H1 (cell line): ENCODE measurements at regions not wholly inside any gene's neighbourhood (a gene's known extent, or its start where the extent isn't known, plus 50 kb on each side); places are given as distances from the start of the nearest gene placed in this dataset.

Experiments used
- CTCF ChIA-PET: fragments of 300-600 bp; sonication (Branson Sonifier 250); formaldehyde crosslinking; loops from one replicate; lab custom pipeline; 2021; ENCODE audit not compliant: partially characterized antibody; lab: Charles Lee
- POLR2A ChIA-PET: fragments of 300-600 bp; sonication (Branson Sonifier 250); formaldehyde crosslinking; loops from one replicate; lab custom pipeline; 2021; ENCODE audit warnings: inconsistent platforms; ENCODE audit not compliant: partially characterized antibody; lab: Charles Lee
- DNase-seq, 2 experiments: peaks; one replicate each; pipeline versions ENCODE4 v3.0.0 to v3.0.0-alpha.2; 2010 to 2022; ENCODE audit warnings: low spot score in 2 of 2, low read depth in 1 of 2, mixed read lengths in 1 of 2
- FAIRE-seq: peaks from 2 replicates; lab custom pipeline; 2011; peaks lifted over from hg19 to GRCh38; lab: Jason Lieb, UNC
- H2AFZ ChIP-seq: 2 replicates; pipeline ENCODE4 v1.8.1; 2012; ENCODE audit warnings: low read length, inconsistent platforms
- H2AK5ac ChIP-seq: 2 replicates; pipeline ENCODE4 v1.6.1; 2013; ENCODE audit warnings: low read depth, low read length
- H2BK120ac ChIP-seq: replicated peaks from 2 replicates; pipeline ENCODE3; 2013; ENCODE audit warnings: low read depth, low read length, inconsistent platforms
- H2BK12ac ChIP-seq: 2 replicates; pipeline ENCODE4 v1.6.1; 2013; ENCODE audit warnings: low read depth, low read length
- H2BK15ac ChIP-seq: 2 replicates; pipeline ENCODE4 v1.6.1; 2013; ENCODE audit warnings: low read length
- H2BK20ac ChIP-seq: 2 replicates; pipeline ENCODE4 v1.6.1; 2013; ENCODE audit warnings: low read length
- H2BK5ac ChIP-seq: 2 replicates; pipeline ENCODE4 v1.6.1; 2013; ENCODE audit warnings: low read depth, low read length
- H3K14ac ChIP-seq: 2 replicates; pipeline ENCODE4 v1.6.1; 2013; ENCODE audit warnings: inconsistent platforms; ENCODE audit not compliant: insufficient read length
- H3K18ac ChIP-seq: 2 replicates; pipeline ENCODE4 v1.6.1; 2013; ENCODE audit warnings: low read length; ENCODE audit errors: extremely low read depth
- H3K23ac ChIP-seq: 2 replicates; pipeline ENCODE4 v1.6.1; 2013; ENCODE audit warnings: inconsistent platforms; ENCODE audit not compliant: insufficient read length
- H3K23me2 ChIP-seq: 2 replicates; pipeline ENCODE4 v1.6.1; 2013; ENCODE audit warnings: low read depth, low read length
- H3K27ac ChIP-seq: 2 replicates; pipeline ENCODE4 v1.6.1; 2011; ENCODE audit warnings: low read depth, low read length, inconsistent platforms
- H3K27me3 ChIP-seq, 4 experiments: replicated peaks in 1 of 4; 1 replicate in 1 of 4; 2 replicates in 3 of 4; pipeline versions ENCODE4 v1.6.1 to v1.8.1; 2011 to 2013; ENCODE audit warnings: low read length in 3 of 4, mild to moderate bottlenecking in 3 of 4, inconsistent platforms in 2 of 4, mixed read lengths in 2 of 4, moderate library complexity in 1 of 4; ENCODE audit not compliant: control insufficient read depth in 3 of 4, insufficient read depth in 3 of 4; ENCODE audit errors: extremely low read depth in 1 of 4
- H3K36me3 ChIP-seq, 4 experiments: 2 replicates each; pipeline versions ENCODE4 v1.6.1 to v1.8.1; 2011 to 2013; ENCODE audit warnings: mild to moderate bottlenecking in 4 of 4, low read length in 3 of 4, moderate library complexity in 2 of 4, control low read depth in 1 of 4, inconsistent platforms in 1 of 4; ENCODE audit not compliant: insufficient read depth in 4 of 4, control insufficient read depth in 2 of 4
- H3K4ac ChIP-seq: replicated peaks from 2 replicates; pipeline ENCODE3; 2013; ENCODE audit warnings: low read length, low read depth, mixed read lengths, inconsistent platforms; ENCODE audit not compliant: insufficient read length
- H3K4me1 ChIP-seq, 4 experiments: replicated peaks in 1 of 4; 1 replicate in 1 of 4; 2 replicates in 3 of 4; pipeline versions ENCODE4 v1.6.1 to v1.8.1; 2011 to 2013; ENCODE audit warnings: low read length in 3 of 4, inconsistent platforms in 2 of 4, mixed read lengths in 1 of 4; ENCODE audit not compliant: insufficient read depth in 4 of 4, control insufficient read depth in 3 of 4
- H3K4me2 ChIP-seq, 2 experiments: 2 replicates each; pipeline versions ENCODE4 v1.6.1 to v1.8.1; 2011 to 2013; ENCODE audit warnings: low read depth in 2 of 2, low read length in 2 of 2, control low read depth in 1 of 2, inconsistent platforms in 1 of 2, mild to moderate bottlenecking in 1 of 2; ENCODE audit not compliant: insufficient read depth in 1 of 2
- H3K4me3 ChIP-seq, 4 experiments: fragments of 200-600, 300-600 bp in 1 of 4; sonication (generic), shearing (Covaris generic), sonication (Bioruptor Twin) in 1 of 4; 2 replicates each; pipeline versions ENCODE4 v1.5.1 to v1.8.1; 2011 to 2016; ENCODE audit warnings: low read length in 4 of 4, low read depth in 3 of 4, control low read depth in 2 of 4, inconsistent platforms in 2 of 4, mild to moderate bottlenecking in 2 of 4, mixed read lengths in 1 of 4, moderate library complexity in 1 of 4; ENCODE audit not compliant: insufficient read depth in 2 of 4; ENCODE audit errors: extremely low read depth in 1 of 4
- H3K56ac ChIP-seq: replicated peaks from 2 replicates; pipeline ENCODE3; 2013; ENCODE audit warnings: low read depth, mild to moderate bottlenecking, mixed read lengths, low read length, inconsistent platforms; ENCODE audit not compliant: insufficient read length
- H3K79me1 ChIP-seq: 2 replicates; pipeline ENCODE4 v1.6.1; 2013; ENCODE audit warnings: low read depth, low read length, control low read depth
- H3K79me2 ChIP-seq, 2 experiments: 2 replicates each; pipeline versions ENCODE4 v1.6.1 to v1.8.1; 2012 to 2013; ENCODE audit warnings: low read length in 2 of 2, mild to moderate bottlenecking in 2 of 2, inconsistent platforms in 1 of 2; ENCODE audit not compliant: insufficient read depth in 2 of 2, control insufficient read depth in 1 of 2
- H3K9ac ChIP-seq, 4 experiments: replicated peaks in 1 of 4; 1 replicate in 1 of 4; 2 replicates in 3 of 4; pipeline versions ENCODE4 v1.6.1 to v1.8.1; 2011 to 2013; ENCODE audit warnings: low read depth in 3 of 4, low read length in 3 of 4, control low read depth in 2 of 4, mild to moderate bottlenecking in 2 of 4, moderate library complexity in 2 of 4, inconsistent platforms in 1 of 4; ENCODE audit errors: extremely low read depth in 1 of 4
- H3K9me3 ChIP-seq, 2 experiments: 2 replicates each; pipeline versions ENCODE4 v1.6.1 to v1.8.1; 2012 to 2013; ENCODE audit warnings: mild to moderate bottlenecking in 2 of 2, moderate library complexity in 2 of 2, control low read depth in 1 of 2, inconsistent platforms in 1 of 2, low read depth in 1 of 2, low read length in 1 of 2, mixed read lengths in 1 of 2; ENCODE audit not compliant: insufficient read depth in 2 of 2
- H4K20me1 ChIP-seq, 2 experiments: replicated peaks in 1 of 2; 2 replicates each; pipeline versions ENCODE3 to v1.8.1; 2011 to 2013; ENCODE audit warnings: inconsistent platforms in 2 of 2, low read length in 2 of 2, mild to moderate bottlenecking in 1 of 2; ENCODE audit not compliant: insufficient read depth in 2 of 2, control insufficient read depth in 1 of 2
- H4K5ac ChIP-seq: 2 replicates; pipeline ENCODE4 v1.6.1; 2013; ENCODE audit warnings: low read length, low read depth, mixed read lengths, inconsistent platforms; ENCODE audit not compliant: insufficient read length
- H4K8ac ChIP-seq: 2 replicates; pipeline ENCODE4 v1.8.0; 2013; ENCODE audit warnings: mild to moderate bottlenecking, moderate library complexity, low read length, inconsistent platforms; ENCODE audit not compliant: insufficient read depth; ENCODE audit errors: extremely low read depth
- H4K91ac ChIP-seq: replicated peaks from 2 replicates; pipeline ENCODE3; 2013; ENCODE audit warnings: low read length, mixed read lengths, inconsistent platforms; ENCODE audit not compliant: insufficient read length
- CEBPB ChIP-seq: IDR thresholded peaks from 2 replicates; pipeline ENCODE4 v1.6.1; 2012; ENCODE audit warnings: low read depth, low read length
- CHD1 ChIP-seq: IDR thresholded peaks from 2 replicates; pipeline ENCODE4 v1.6.1; 2012; ENCODE audit warnings: low read depth, low read length, improper control_type of control experiment
- CREB1 ChIP-seq: IDR thresholded peaks from 2 replicates; pipeline ENCODE4 v1.6.1; 2012; ENCODE audit warnings: inconsistent platforms
- GABPA ChIP-seq: IDR thresholded peaks from 2 replicates; pipeline ENCODE4 v1.6.1; 2011; ENCODE audit warnings: mild to moderate bottlenecking, low read length, moderate library complexity, borderline replicate concordance; ENCODE audit not compliant: insufficient read depth
- PHF8 ChIP-seq: fragments of 200-600 bp; sonication (generic); conservative IDR thresholded peaks from 2 replicates; pipeline ENCODE4 v1.7.1; 2012; ENCODE audit warnings: low read depth, mild to moderate bottlenecking, inconsistent platforms, low read length, moderate library complexity
- RNF2 ChIP-seq: fragments of 200-900, 300-1000 bp; sonication (generic); IDR thresholded peaks from 2 replicates; pipeline ENCODE4 v1.7.1; 2016; ENCODE audit warnings: borderline replicate concordance, low read depth, mild to moderate bottlenecking, antibody characterized with exemption, low read length; ENCODE audit not compliant: poor library complexity, severe bottlenecking; ENCODE audit errors: missing control alignments
- SIRT6 ChIP-seq: IDR thresholded peaks from one replicate; pipeline ENCODE4 v1.7.1; 2012; ENCODE audit warnings: low read length, inconsistent platforms
- TBP ChIP-seq: IDR thresholded peaks from 2 replicates; pipeline ENCODE4 v1.6.1; 2011; ENCODE audit warnings: low read depth, low read length, improper control_type of control experiment
- TEAD4 ChIP-seq: IDR thresholded peaks from 2 replicates; pipeline ENCODE4 v1.6.1; 2012; ENCODE audit warnings: low read depth, low read length, inconsistent platforms, mixed read lengths
- WGBS, 2 experiments: shearing (Covaris generic) in 1 of 2; methylation state at CpG; one replicate each; pipeline versions ENCODE4 v1.1.6 to v1.1.7; 2013 to 2015; ENCODE audit warnings: low lambda C conversion rate in 2 of 2, mixed read lengths in 2 of 2, inconsistent platforms in 1 of 2, low coverage in 1 of 2, missing lambda C conversion rate in 1 of 2; ENCODE audit not compliant: insufficient replicate concordance in 2 of 2, insufficient coverage in 1 of 2, insufficient read length in 1 of 2; ENCODE audit errors: extremely low coverage in 1 of 2, missing lambda C conversion rate in 1 of 2; 5-methylcytosine and 5-hydroxymethylcytosine counted together

- Histone ChIP-seq H3K9ac (no peak overlapping the region), H2BK5ac (no peak overlapping the region), H3K9me3 (peaks cover 49 to 53% of the 10 kb centered on the region in 2 experiments), H2AFZ (no peak overlapping the region)
- TF ChIP-seq GABPA = no peak
- no peak for TF ChIP-seq TEAD4
- TF ChIP-seq CHD1 = no peak
- no peak for TF ChIP-seq PHF8
- no peak for TF ChIP-seq CREB1
- TF ChIP-seq RNF2 = no peak
- no peak for TF ChIP-seq TBP
- no peak for TF ChIP-seq CEBPB
- TF ChIP-seq SIRT6 = no peak
- TF ChIP-seq, all 59 proteins: peak for 0
- Histone ChIP-seq H3K4me3 (no peak overlapping the region), H3K14ac (no peak overlapping the region), H3K56ac (no peak overlapping the region), H3K27me3 (no peaks in the 10 kb centered on the region), H4K20me1 (no peaks in the 10 kb centered on the region), H3K4me2 (no peak overlapping the region), H3K79me2 (no peaks in the 10 kb centered on the region), H2BK15ac (no peak overlapping the region), H2BK20ac (no peak overlapping the region), H4K91ac (no peak overlapping the region), H3K23ac (no peak overlapping the region), H3K4ac (no peak overlapping the region), H4K8ac (no peak overlapping the region), H2BK120ac (no peak overlapping the region), H4K5ac (no peak overlapping the region), H3K79me1 (no peaks in the 10 kb centered on the region), H3K27ac (no peak overlapping the region), H3K36me3 (0 out of 8 replicates have a peak, but pooled peaks cover 0 to 3% (median 0%) of the 10 kb centered on the region in 4 experiments), H2BK12ac (no peak overlapping the region), H3K4me1 (no peaks in the 10 kb centered on the region), H3K18ac (no peak overlapping the region), H3K23me2 (no peaks in the 10 kb centered on the region), H2AK5ac (no peak overlapping the region)
- FAIRE-seq (no peak), DNase-seq (no peak)
- POLR2A ChIA-PET = no interaction called here
- CTCF ChIA-PET = no interaction called here
- 83% methylated on average over 2 of the region's 2 CpGs; no CpG with 5 or more reads in 1 of the 2 experiments for WGBS, 2 experiments
Measured at GRCh38 chr20:56060486-56060885, 55.2 kb upstream of the CBLN4 start.
